Panc1 (cell line): ENCODE measurements at regions not wholly inside any gene's neighbourhood (a gene's known extent, or its start where the extent isn't known, plus 50 kb on each side); places are given as distances from the start of the nearest gene placed in this dataset.

Experiments
- POLR2AphosphoS5 ChIP-seq: IDR thresholded peaks from 2 replicates; pipeline ENCODE4 v1.6.1; 2012; ENCODE audit warnings: mild to moderate bottlenecking, low read depth, low read length, moderate library complexity
- TF ChIP-seq, protein P1 (sequence below): fragments of 450-650 bp; IDR thresholded peaks from 2 replicates; pipeline ENCODE4 v1.5.1; 2017; ENCODE audit warnings: mild to moderate bottlenecking

DNA sequence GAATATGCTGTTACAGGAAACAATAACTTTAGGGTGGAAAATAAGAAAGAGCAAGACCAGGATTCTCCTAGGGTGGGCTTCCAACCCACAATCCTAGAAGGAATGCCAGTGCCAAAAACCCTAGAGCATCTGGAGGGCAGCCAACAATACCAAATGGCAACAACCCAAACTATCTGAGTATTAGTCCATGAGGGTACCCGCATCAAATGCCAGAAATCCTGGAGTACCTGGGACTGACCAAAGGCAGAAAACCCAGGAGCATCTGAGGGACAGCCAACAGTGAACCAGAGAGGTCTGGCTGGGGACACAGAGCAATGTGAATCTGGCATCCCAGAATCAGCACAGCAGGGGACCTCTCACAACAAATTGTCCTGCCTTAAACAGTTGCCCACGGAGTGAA lies 126.3 kb downstream of the SCG2 start:
- TF ChIP-seq, protein P1, sequence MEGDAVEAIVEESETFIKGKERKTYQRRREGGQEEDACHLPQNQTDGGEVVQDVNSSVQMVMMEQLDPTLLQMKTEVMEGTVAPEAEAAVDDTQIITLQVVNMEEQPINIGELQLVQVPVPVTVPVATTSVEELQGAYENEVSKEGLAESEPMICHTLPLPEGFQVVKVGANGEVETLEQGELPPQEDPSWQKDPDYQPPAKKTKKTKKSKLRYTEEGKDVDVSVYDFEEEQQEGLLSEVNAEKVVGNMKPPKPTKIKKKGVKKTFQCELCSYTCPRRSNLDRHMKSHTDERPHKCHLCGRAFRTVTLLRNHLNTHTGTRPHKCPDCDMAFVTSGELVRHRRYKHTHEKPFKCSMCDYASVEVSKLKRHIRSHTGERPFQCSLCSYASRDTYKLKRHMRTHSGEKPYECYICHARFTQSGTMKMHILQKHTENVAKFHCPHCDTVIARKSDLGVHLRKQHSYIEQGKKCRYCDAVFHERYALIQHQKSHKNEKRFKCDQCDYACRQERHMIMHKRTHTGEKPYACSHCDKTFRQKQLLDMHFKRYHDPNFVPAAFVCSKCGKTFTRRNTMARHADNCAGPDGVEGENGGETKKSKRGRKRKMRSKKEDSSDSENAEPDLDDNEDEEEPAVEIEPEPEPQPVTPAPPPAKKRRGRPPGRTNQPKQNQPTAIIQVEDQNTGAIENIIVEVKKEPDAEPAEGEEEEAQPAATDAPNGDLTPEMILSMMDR, result no peak
- no peak for TF ChIP-seq POLR2AphosphoS5
